ENCODE measurements at regions not wholly inside any gene's neighbourhood (a gene's known extent, or its start where the extent isn't known, plus 50 kb on each side); places are given as distances from the start of the nearest gene placed in this dataset.

GRCh38 chr10:52558090-52558489 is 214.5 kb downstream of the MBL2 start (continued):
- TF ChIP-seq REST (IDR thresholded peaks at IDR 0.05; ENCODE audit: low read depth) (no peak), POLR2AphosphoS5 (IDR thresholded peaks at IDR 0.05; ENCODE audit: low read depth, low read length) (no peak), EZH2 (IDR thresholded peaks at IDR 0.05) (no peak), EGR1 (IDR thresholded peaks at IDR 0.05; ENCODE audit: low read depth) (no peak)

GRCh38 chr10:52561322-52561721 is 211.3 kb downstream of the MBL2 start:
- Histone ChIP-seq H3K4me2 (ENCODE audit: low read length) (no peak overlapping the region), H3K9me3 (ENCODE audit: control insufficient read depth in 1 of 2, insufficient read depth in 1 of 2, low read depth in 1 of 2, low read length in 2 of 2) (no peaks in the 10 kb centered on the region), H3K27me3 (ENCODE audit: insufficient read depth, low read length) (no peaks in the 10 kb centered on the region), H3K9me2 (ENCODE audit: insufficient read depth) (no peaks in the 10 kb centered on the region), H3K79me2 (ENCODE audit: insufficient read depth, low read length) (no peaks in the 10 kb centered on the region), H3K27ac (ENCODE audit: low read depth, low read length) (no peak overlapping the region), H4K20me1 (ENCODE audit: insufficient read depth) (no peaks in the 10 kb centered on the region), H3K4me1 (ENCODE audit: control insufficient read depth in 1 of 2, insufficient read depth in 2 of 2, low read length in 2 of 2) (no peaks in the 10 kb centered on the region; a peak in 2 of 4 replicates), H3K4me3 (replicated peaks in 1 of 2; ENCODE audit: low read depth in 1 of 2, low read length in 2 of 2) (no peak overlapping the region), H3K36me3 (ENCODE audit: control insufficient read depth in 1 of 2, insufficient read depth in 2 of 2, low read length in 2 of 2) (no peaks in the 10 kb centered on the region), H2AFZ (ENCODE audit: low read depth, low read length, poor library complexity, severe bottlenecking) (peak overlapping the region; percentile 70), H3K9ac (ENCODE audit: low read length) (no peak overlapping the region)
- BruUV-seq (replicated peaks) = no TSS peak
- ChIA-PET POLR2A (interaction anchor here (2.3 kb wide), 1 partner anchor 247 kb away, joined by 8 read pairs; the partner anchor contains the start of gene DKK1), RAD21 (ENCODE audit: low non-redundant PET in 1 of 2, low total read pairs in 2 of 2, uncharacterized antibody in 2 of 2, unreplicated experiment in 2 of 2) (no interaction called here), CTCF (no interaction called here)
- intact Hi-C loops (cut with micrococcal nuclease) = no loop called here
- DNase-seq (ENCODE audit: low read depth, low spot score) (no peak), ATAC-seq (no peak)
- TF ChIP-seq SIN3A (IDR thresholded peaks at IDR 0.05; ENCODE audit: low read depth) (no peak), REST (IDR thresholded peaks at IDR 0.05; ENCODE audit: low read depth) (no peak), ZNF274 (IDR thresholded peaks at IDR 0.05; ENCODE audit: low read depth, low read length) (no peak), CEBPB (IDR thresholded peaks at IDR 0.05; ENCODE audit: low read depth) (no peak), MAX (IDR thresholded peaks at IDR 0.05) (no peak), YY1 (IDR thresholded peaks at IDR 0.05; ENCODE audit: extremely low read depth, insufficient replicate concordance, low read depth, low read length) (no peak), SP1 (IDR thresholded peaks at IDR 0.05; ENCODE audit: low read depth) (no peak), RAD21 (IDR thresholded peaks at IDR 0.05; ENCODE audit: low read depth) (no peak), CBX3 (IDR thresholded peaks at IDR 0.05; ENCODE audit: low read depth) (no peak), EGR1 (IDR thresholded peaks at IDR 0.05; ENCODE audit: low read depth) (no peak), POLR2AphosphoS5 (IDR thresholded peaks at IDR 0.05; ENCODE audit: low read depth, low read length) (no peak), ATF3 (IDR thresholded peaks at IDR 0.05) (no peak), JUND (IDR thresholded peaks at IDR 0.05) (no peak), CTCF (IDR thresholded peaks at IDR 0.05 in 2 of 3, conservative IDR thresholded peaks at IDR 0.05 in 1 of 3; ENCODE audit: borderline replicate concordance in 1 of 3, insufficient read depth in 1 of 3, low read depth in 2 of 3, low read length in 2 of 3) (no peak), TCF7L2 (IDR thresholded peaks at IDR 0.05; ENCODE audit: borderline replicate concordance, extremely low read depth, insufficient read depth, insufficient read length) (no peak), POLR2A (IDR thresholded peaks at IDR 0.05; ENCODE audit: borderline replicate concordance, extremely low read depth, insufficient read depth, insufficient read length) (no peak)

All from HCT116 (cell line).